ENCODE measurements at regions not wholly inside any gene's neighbourhood (a gene's known extent, or its start where the extent isn't known, plus 50 kb on each side); places are given as distances from the start of the nearest gene placed in this dataset.

- no peak for DNase-seq (ENCODE audit: low read depth)
- TF ChIP-seq, protein P1, sequence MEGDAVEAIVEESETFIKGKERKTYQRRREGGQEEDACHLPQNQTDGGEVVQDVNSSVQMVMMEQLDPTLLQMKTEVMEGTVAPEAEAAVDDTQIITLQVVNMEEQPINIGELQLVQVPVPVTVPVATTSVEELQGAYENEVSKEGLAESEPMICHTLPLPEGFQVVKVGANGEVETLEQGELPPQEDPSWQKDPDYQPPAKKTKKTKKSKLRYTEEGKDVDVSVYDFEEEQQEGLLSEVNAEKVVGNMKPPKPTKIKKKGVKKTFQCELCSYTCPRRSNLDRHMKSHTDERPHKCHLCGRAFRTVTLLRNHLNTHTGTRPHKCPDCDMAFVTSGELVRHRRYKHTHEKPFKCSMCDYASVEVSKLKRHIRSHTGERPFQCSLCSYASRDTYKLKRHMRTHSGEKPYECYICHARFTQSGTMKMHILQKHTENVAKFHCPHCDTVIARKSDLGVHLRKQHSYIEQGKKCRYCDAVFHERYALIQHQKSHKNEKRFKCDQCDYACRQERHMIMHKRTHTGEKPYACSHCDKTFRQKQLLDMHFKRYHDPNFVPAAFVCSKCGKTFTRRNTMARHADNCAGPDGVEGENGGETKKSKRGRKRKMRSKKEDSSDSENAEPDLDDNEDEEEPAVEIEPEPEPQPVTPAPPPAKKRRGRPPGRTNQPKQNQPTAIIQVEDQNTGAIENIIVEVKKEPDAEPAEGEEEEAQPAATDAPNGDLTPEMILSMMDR (IDR thresholded peaks at IDR 0.05; ENCODE audit: low read depth, low read length, missing control alignments): no peak
- in situ Hi-C loops (cut with HindIII; ENCODE audit: low sequenced_read_pairs): no loop called here
- H3K4me3 ChIP-seq (ENCODE audit: low read depth, low read length): no peak overlapping the region
These were observed 106.3 kb upstream of the NR3C1 start for GRCh38 chr5:143509758-143510221.

DNA sequence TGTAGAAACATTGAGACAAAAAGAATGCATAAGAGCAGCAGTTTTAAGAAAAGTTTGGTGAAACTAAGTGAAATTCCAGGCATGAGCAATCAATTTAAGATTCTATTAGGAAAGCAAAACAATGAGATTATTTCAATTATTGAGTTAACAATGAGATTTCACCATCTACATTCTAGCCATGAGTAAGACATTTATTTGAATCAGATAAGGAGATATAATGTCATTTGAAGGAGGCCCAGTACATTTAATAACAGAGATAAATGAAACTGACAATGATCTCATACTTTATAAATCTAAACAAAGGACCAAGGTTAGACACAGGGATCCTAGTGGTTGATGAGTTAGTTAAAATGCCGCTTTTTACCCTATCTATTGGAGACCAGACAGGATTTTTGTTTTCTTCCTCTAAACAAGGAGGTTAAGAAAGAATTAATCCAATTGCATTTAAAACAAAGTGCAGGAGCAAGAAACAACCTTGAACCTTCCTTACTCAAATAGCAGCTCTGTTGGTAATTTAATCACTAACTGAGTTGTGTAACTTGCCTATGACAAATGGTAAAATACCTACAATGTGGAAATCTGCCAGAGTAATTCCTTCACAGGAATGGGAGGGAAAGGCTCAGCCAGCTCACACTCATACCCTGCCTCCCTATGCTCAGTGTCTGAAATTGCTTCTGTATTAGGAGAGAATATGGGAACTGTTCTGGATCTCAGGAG, 103.5 kb upstream of the NR3C1 start:
- TF ChIP-seq, protein P1 (IDR thresholded peaks at IDR 0.05; ENCODE audit: low read depth, low read length, missing control alignments): peak; percentile 18
- in situ Hi-C loops (cut with HindIII; ENCODE audit: low sequenced_read_pairs): no loop called here
- no peak overlapping the region for H3K4me3 ChIP-seq (ENCODE audit: low read depth, low read length)
- DNase-seq (ENCODE audit: low read depth): peak; percentile 83

DNA sequence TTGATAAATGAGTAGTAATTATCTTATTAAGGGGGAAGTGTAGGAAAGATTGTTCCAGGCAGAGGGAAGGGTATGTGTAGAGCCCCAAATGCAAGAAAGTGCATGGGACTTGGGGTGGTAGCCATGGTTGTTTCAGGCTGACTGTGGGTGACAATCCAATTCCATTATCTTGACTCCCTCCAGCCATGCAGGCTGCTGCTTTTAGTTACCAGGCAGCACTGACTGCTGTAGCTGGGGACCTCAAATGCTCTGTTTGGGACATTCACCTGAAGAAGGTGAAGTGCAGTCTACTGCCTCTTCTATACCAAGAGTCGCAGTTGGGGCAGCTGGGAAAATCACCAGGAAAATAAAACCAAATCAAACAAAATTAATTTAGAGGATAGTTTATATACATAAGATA, 102.4 kb upstream of the NR3C1 start:
- in situ Hi-C loops (cut with HindIII; ENCODE audit: low sequenced_read_pairs): no loop called here
- no peak for DNase-seq (ENCODE audit: low read depth)
- TF ChIP-seq, protein P1 (IDR thresholded peaks at IDR 0.05; ENCODE audit: low read depth, low read length, missing control alignments): no peak
- H3K4me3 ChIP-seq (ENCODE audit: low read depth, low read length): no peak overlapping the region

GRCh38 chr5:143505354-143505753, 101.9 kb upstream of the NR3C1 start:
- TF ChIP-seq, protein P1 (IDR thresholded peaks at IDR 0.05; ENCODE audit: low read depth, low read length, missing control alignments): no peak
- in situ Hi-C loops (cut with HindIII; ENCODE audit: low sequenced_read_pairs): no loop called here

DNA sequence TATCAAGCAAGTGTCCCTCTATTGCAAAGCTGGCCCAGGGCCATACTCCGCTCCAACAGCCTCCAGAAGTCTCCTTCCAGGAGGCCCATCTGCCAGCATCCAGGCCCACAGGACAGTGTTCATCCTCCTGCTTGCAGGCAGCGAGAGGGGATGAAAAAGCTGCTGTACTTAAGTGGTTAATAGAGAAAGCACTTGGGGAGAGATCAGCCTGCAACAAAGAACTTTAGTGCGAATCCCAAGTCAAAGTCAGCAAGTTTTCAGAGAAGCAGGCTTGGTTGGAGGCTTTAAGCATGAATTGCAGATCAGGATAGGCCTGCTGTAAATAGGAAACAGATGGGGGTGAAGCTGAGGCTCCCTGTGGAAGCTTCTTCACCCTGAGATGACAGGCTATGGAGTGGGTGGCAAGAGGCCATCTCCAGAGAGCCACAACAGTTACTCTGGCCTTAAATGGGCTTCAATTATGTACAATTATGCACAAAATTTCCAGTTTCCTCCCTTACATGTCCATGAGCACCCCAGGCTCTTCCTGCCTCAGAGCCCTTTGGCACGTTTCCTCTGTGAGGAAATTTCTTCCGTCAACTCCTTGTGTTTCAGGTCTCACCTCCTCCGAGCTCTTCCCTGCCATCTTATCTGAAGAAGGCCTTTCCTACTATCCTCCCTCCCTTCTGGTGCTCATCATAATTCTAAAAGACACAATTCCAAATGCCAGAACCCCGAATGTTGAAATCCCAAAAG, 98.0 kb upstream of the NR3C1 start:
- TF ChIP-seq, protein P1 (IDR thresholded peaks at IDR 0.05; ENCODE audit: low read depth, low read length, missing control alignments): no peak
- in situ Hi-C loops (cut with HindIII; ENCODE audit: low sequenced_read_pairs): no loop called here
- DNase-seq (ENCODE audit: low read depth): no peak
- H3K4me3 ChIP-seq (ENCODE audit: low read depth, low read length): no peak overlapping the region

More at GRCh38 chr5:143505354-143505753, 101.9 kb upstream of the NR3C1 start:
- DNase-seq (ENCODE audit: low read depth): no peak
- no peak overlapping the region for H3K4me3 ChIP-seq (ENCODE audit: low read depth, low read length)

GRCh38 chr5:143499480-143500114, 96.1 kb upstream of the NR3C1 start:
- TF ChIP-seq, protein P1 (IDR thresholded peaks at IDR 0.05; ENCODE audit: low read depth, low read length, missing control alignments): no peak
- no peak for DNase-seq (ENCODE audit: low read depth)
- in situ Hi-C loops (cut with HindIII; ENCODE audit: low sequenced_read_pairs): no loop called here
- no peak overlapping the region for H3K4me3 ChIP-seq (ENCODE audit: low read depth, low read length)
